Panc1 (cell line): ENCODE measurements at regions not wholly inside any gene's neighbourhood (a gene's known extent, or its start where the extent isn't known, plus 50 kb on each side); places are given as distances from the start of the nearest gene placed in this dataset.

ENCODE experiments used
- ATAC-seq: fragments of 200-7000 bp; cut with Tn5 transposase; 2 replicates; pipeline ENCODE4 v1.9.1; 2020; ENCODE audit warnings: mild to moderate bottlenecking, moderate library complexity
- BruUV-seq: library from RNA; stranded (reverse); fragments of 400-500 nt; replicated peaks from 2 replicates; lab custom pipeline; 2021; lab: Mats Ljungman, UMichigan
- CTCF ChIA-PET: fragments of 300-600 bp; sonication (Branson Sonifier 250); formaldehyde crosslinking; loops from one replicate; lab custom pipeline; 2022; ENCODE audit warnings: antibody characterized with exemption; lab: Charles Lee
- POLR2A ChIA-PET: fragments of 300-600 bp; sonication (Branson Sonifier 250); formaldehyde crosslinking; loops from one replicate; lab custom pipeline; 2022; ENCODE audit warnings: antibody characterized with exemption; lab: Charles Lee
- DNase-seq: peaks from one replicate; pipeline ENCODE4 v3.0.0-alpha.2; 2010; ENCODE audit warnings: low read depth, low spot score
- H3K27ac ChIP-seq: 2 replicates; pipeline ENCODE4 v1.5.1; 2011; ENCODE audit warnings: mild to moderate bottlenecking, low read length, inconsistent platforms
- H3K27me3 ChIP-seq: fragments of 200-500 bp; sonication (Bioruptor generic); 2 replicates; pipeline ENCODE4 v1.6.0; 2014; ENCODE audit warnings: low read length, inconsistent platforms; ENCODE audit not compliant: control insufficient read depth, insufficient read depth
- H3K36me3 ChIP-seq: fragments of 200-500 bp; sonication (Bioruptor generic); 2 replicates; pipeline ENCODE4 v1.5.1; 2014; ENCODE audit warnings: inconsistent platforms, mild to moderate bottlenecking, low read length, moderate library complexity; ENCODE audit not compliant: control insufficient read depth, insufficient read depth
- H3K4me1 ChIP-seq: 2 replicates; pipeline ENCODE4 v1.5.1; 2011; ENCODE audit warnings: inconsistent platforms, mild to moderate bottlenecking, low read length, moderate library complexity; ENCODE audit not compliant: control insufficient read depth, insufficient read depth
- H3K4me3 ChIP-seq, 2 experiments: 2 replicates each; pipeline ENCODE4 v1.5.1; 2011 to 2012; ENCODE audit warnings: low read depth in 2 of 2, low read length in 2 of 2, mild to moderate bottlenecking in 2 of 2, inconsistent platforms in 1 of 2, moderate library complexity in 1 of 2
- H3K9me3 ChIP-seq: fragments of 200-500 bp; sonication (Bioruptor generic); 2 replicates; pipeline ENCODE4 v1.5.1; 2014; ENCODE audit warnings: low read depth, mild to moderate bottlenecking, inconsistent platforms, low read length, moderate library complexity; ENCODE audit not compliant: control insufficient read depth, insufficient read depth
- POLR2AphosphoS5 ChIP-seq: IDR thresholded peaks from 2 replicates; pipeline ENCODE4 v1.6.1; 2012; ENCODE audit warnings: mild to moderate bottlenecking, low read depth, low read length, moderate library complexity
- REST ChIP-seq, 2 experiments: IDR thresholded peaks; 2 replicates each; pipeline ENCODE4 v1.6.1; 2011 to 2012; ENCODE audit warnings: low read depth in 2 of 2, control low read depth in 1 of 2, low read length in 1 of 2, mild to moderate bottlenecking in 1 of 2, moderate library complexity in 1 of 2; ENCODE audit not compliant: insufficient read depth in 1 of 2
- SIN3A ChIP-seq: IDR thresholded peaks from 2 replicates; pipeline ENCODE4 v1.6.1; 2012; ENCODE audit warnings: low read depth, mild to moderate bottlenecking, low read length, moderate library complexity, borderline replicate concordance; ENCODE audit not compliant: insufficient read depth
- TCF7L2 ChIP-seq: IDR thresholded peaks from 2 replicates; pipeline ENCODE4 v1.6.1; 2011; ENCODE audit warnings: mild to moderate bottlenecking, low read depth, low read length, inconsistent platforms
- in situ Hi-C: cut with HindIII; loops from 2 replicates; pipeline ENCODE4 v1.10.0; 2016; ENCODE audit warnings: low sequenced_read_pairs, low pct_unique_long_range_greater_than_20kb
- intact Hi-C: fragments of 100-400 bp; cut with micrococcal nuclease; formaldehyde crosslinking; loops from one replicate; pipeline ENCODE4 v1.10.0; 2022; ENCODE audit not compliant: unreplicated experiment
- TF ChIP-seq, protein P1 (sequence below): fragments of 450-650 bp; IDR thresholded peaks from 2 replicates; pipeline ENCODE4 v1.5.1; 2017; ENCODE audit warnings: mild to moderate bottlenecking

DNA sequence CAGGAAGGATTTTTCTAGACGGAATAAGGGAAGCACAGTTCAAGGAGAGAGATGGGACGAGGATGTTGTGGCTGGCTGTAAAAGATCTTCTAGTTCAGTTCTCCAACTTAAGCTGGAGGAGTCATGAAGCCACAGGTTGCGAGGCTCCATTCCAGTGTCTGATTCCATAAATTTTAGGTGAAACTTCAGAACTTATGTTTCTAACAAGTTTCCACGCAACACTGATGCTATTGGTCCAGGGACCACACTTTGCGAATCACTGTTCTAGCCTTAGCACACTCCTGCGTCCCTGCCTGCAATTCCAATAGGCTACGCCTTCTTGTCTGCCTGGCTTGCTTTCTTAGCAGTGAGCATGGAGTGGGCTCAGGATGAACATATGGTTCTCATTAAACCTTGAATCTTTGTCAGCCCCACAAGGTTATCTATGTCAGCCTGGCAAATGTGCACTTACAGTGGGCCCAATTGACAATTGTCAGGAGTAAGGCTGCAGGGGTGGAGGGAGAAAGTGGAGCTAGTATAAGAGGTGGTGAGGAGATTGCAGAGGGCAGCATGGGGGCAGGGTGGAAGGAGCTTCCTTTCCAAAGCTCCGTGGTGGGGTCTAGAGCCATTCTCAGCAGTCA, 438.1 kb upstream of the ST6GAL2 start:
- no peak for TF ChIP-seq TCF7L2
- TF ChIP-seq, protein P1, sequence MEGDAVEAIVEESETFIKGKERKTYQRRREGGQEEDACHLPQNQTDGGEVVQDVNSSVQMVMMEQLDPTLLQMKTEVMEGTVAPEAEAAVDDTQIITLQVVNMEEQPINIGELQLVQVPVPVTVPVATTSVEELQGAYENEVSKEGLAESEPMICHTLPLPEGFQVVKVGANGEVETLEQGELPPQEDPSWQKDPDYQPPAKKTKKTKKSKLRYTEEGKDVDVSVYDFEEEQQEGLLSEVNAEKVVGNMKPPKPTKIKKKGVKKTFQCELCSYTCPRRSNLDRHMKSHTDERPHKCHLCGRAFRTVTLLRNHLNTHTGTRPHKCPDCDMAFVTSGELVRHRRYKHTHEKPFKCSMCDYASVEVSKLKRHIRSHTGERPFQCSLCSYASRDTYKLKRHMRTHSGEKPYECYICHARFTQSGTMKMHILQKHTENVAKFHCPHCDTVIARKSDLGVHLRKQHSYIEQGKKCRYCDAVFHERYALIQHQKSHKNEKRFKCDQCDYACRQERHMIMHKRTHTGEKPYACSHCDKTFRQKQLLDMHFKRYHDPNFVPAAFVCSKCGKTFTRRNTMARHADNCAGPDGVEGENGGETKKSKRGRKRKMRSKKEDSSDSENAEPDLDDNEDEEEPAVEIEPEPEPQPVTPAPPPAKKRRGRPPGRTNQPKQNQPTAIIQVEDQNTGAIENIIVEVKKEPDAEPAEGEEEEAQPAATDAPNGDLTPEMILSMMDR = no peak
- no peak for TF ChIP-seq REST (IDR thresholded peaks at IDR 0.05; ENCODE audit: insufficient read depth in 1 of 2, low read depth in 2 of 2, low read length in 1 of 2)
- TF ChIP-seq POLR2AphosphoS5 = no peak
- no peak for TF ChIP-seq SIN3A
- intact Hi-C loops = no loop called here
- in situ Hi-C loops = no loop called here

GRCh38 chr2:107325981-107326786, 440.2 kb upstream of the ST6GAL2 start:
- no peak for TF ChIP-seq REST (IDR thresholded peaks at IDR 0.05; ENCODE audit: insufficient read depth in 1 of 2, low read depth in 2 of 2, low read length in 1 of 2)
- TF ChIP-seq POLR2AphosphoS5 = no peak
- TF ChIP-seq, protein P1 = no peak
- TF ChIP-seq SIN3A = no peak
- TF ChIP-seq TCF7L2 = no peak
- no peak for DNase-seq
- Histone ChIP-seq H3K4me3 (no peak overlapping the region), H3K9me3 (no peaks in the 10 kb centered on the region), H3K27me3 (no peaks in the 10 kb centered on the region), H3K27ac (no peak overlapping the region), H3K36me3 (no peaks in the 10 kb centered on the region), H3K4me1 (no peaks in the 10 kb centered on the region)
- in situ Hi-C loops = no loop called here
- ChIA-PET POLR2A (no interaction called here), CTCF (no interaction called here)
- intact Hi-C loops = no loop called here
- BruUV-seq = no TSS peak
- no peak for ATAC-seq

More for the DNA sequence above, 438.1 kb upstream of the ST6GAL2 start:
- H3K27me3 ChIP-seq = no peaks in the 10 kb centered on the region
- no peak overlapping the region for H3K4me3 ChIP-seq
- H3K36me3 ChIP-seq = no peaks in the 10 kb centered on the region
- CTCF ChIA-PET = no interaction called here
- H3K4me1 ChIP-seq = no peaks in the 10 kb centered on the region
- POLR2A ChIA-PET = no interaction called here
- DNase-seq (no peak), ATAC-seq (no peak)
- no peaks in the 10 kb centered on the region for H3K9me3 ChIP-seq
- no peak overlapping the region for H3K27ac ChIP-seq
- no TSS peak for BruUV-seq
